G401 (cell line): ENCODE measurements at regions not wholly inside any gene's neighbourhood (a gene's known extent, or its start where the extent isn't known, plus 50 kb on each side); places are given as distances from the start of the nearest gene placed in this dataset.
A peak's percentile ranks its signal among the peaks of the same experiment; 100 is the strongest.
"Not testable (repeated sequence)": the region's sequence is repeated elsewhere in the genome, so short reads cannot be mapped to it uniquely, and the experiment has no call there.

ENCODE experiments used
- DNase-seq: peaks from one replicate; pipeline ENCODE4 v3.0.0-alpha.2; 2015; ENCODE audit warnings: low spot score
- in situ Hi-C: cut with HindIII; loops from 2 replicates; pipeline ENCODE4 v1.10.0; 2016; ENCODE audit warnings: low sequenced_read_pairs, mixed read lengths

DNA sequence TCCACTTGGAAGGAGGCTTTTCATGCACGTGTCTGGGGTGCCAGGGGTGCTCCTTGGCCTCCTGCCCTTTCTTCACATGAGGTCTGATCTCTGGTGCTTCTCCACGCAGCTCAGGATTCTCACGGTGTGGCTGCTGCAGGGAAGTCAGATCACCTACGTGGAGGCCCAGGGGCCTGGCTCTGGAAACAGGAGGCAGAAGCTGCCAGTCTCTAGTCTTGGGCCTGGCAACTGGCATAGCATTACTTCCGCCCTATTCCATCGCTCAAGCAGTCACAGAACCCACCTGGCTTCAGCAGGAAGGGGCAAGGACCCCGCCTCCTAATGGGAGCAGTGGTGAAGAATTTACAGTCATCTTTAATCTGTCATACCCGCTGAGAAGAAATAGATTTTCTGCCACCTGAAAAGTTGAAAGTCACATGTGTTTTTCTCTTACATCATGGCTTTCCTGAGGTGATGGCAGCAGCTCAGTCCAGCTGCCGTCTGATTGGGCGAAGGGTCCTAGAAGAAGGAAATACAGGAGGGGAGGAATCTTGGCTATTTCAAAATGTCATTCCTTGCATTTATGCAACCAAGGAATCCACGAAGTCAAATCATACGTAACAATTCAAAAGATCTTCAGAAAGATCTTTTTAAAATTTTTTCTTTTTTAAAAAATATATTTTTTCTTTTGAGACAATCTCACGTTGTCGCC is 50.1 kb upstream of the DKK3 start:
- no peak for DNase-seq
- in situ Hi-C loops: no loop called here

DNA sequence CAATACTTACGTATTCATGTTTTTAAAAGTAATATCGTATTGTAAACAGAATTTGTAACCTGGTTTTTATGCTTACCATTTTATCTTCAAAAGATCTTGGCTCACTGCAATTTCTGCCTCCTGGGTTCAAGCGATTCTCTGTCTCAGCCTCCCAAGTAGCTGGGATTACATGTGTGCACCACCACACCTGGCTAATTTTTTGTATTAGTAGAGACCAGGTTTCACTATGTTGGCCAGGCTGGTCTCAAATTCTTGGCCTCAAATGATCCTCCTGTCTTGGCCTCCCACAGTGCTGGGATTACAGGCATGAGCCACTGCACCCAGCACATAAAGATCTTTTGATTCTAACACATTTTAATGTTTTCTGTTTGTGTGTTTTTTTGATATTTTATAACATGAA is 50.7 kb upstream of the DKK3 start:
- in situ Hi-C loops, DNase-seq: not testable (repeated sequence)

DNA sequence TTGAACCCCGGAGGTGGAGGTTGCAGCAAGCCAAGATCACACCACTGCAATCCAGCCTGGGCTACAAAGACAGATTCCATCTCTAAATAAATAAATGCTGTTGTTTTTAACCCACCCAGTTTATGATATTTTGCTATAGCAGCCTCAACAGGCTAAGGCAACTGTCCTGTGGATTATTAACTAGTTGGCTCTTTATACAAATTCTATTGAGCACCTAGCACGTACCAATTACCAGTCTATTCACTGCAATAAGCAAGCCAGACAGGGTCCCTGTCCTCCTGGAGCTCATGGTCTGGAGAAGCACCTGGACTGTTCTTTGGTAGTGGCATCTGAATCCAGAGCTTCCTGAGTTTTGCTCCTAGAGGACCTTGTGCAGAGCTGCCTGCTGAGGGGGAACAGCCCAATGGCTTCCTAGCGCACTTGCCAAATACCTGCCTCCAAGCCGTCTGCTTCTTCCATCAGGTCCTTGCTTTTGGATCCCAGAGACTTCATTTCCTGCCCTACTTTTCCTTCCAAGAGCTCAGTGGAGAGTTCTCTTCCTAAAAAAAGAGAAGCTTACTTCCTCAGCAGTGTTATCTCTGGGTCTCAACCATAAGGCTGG is 49.9 kb upstream of the MICAL2 start:
- in situ Hi-C loops: no loop called here
- peak; percentile 95 for DNase-seq
